HG03103 (cell line): ENCODE measurements at regions not wholly inside any gene's neighbourhood (a gene's known extent, or its start where the extent isn't known, plus 50 kb on each side); places are given as distances from the start of the nearest gene placed in this dataset.

Experiments
- ATAC-seq: cut with Tn5 transposase; IDR thresholded peaks from one replicate; pipeline ENCODE4 v1.9.1; 2021; ENCODE audit warnings: low read depth; ENCODE audit not compliant: unreplicated experiment

DNA sequence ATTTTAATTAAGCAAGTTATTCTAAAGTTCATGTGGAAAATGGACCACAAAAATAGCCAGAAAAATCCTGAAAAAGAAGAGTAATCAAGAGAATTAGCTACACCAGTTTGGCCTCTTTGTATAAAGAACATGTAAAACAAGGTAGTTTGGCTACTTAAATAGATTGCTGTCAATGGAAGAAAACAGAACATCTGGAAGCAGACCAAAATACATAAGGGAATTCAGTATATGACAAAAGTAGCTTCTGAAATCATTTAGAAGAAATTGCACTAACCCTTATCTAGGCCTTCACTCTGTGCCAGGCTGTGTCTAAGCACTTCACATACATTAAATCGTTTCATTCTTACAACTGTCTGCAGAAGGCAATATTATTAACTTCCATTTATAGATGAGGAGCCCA, 156.6 kb downstream of the PRDM6 start:
- no peak for ATAC-seq

GRCh38 chr5:123244458-123244857, 155.4 kb downstream of the PRDM6 start:
- ATAC-seq: no peak
